A673 (cell line): ENCODE measurements at regions not wholly inside any gene's neighbourhood (a gene's known extent, or its start where the extent isn't known, plus 50 kb on each side); places are given as distances from the start of the nearest gene placed in this dataset.

Experiments
- BruUV-seq: library from RNA; stranded (reverse); fragments of 400-500 nt; replicated peaks from 2 replicates; lab custom pipeline; 2021; lab: Mats Ljungman, UMichigan
- CTCF ChIA-PET: fragments of 300-600 bp; sonication (Branson Sonifier 250); formaldehyde crosslinking; loops from one replicate; lab custom pipeline; 2022; ENCODE audit warnings: antibody characterized with exemption; lab: Charles Lee
- POLR2A ChIA-PET: fragments of 300-600 bp; sonication (Branson Sonifier 250); formaldehyde crosslinking; loops from one replicate; lab custom pipeline; 2022; ENCODE audit warnings: antibody characterized with exemption; ENCODE audit not compliant: low non-redundant PET; lab: Charles Lee
- DNase-seq: peaks from one replicate; pipeline ENCODE4 v3.0.0-alpha.2; 2015; ENCODE audit warnings: low spot score
- H3K27ac ChIP-seq: fragments of 200-600 bp; sonication (generic); 2 replicates; pipeline ENCODE4 v1.5.1; 2016; ENCODE audit warnings: mixed run types, low read depth, mild to moderate bottlenecking, mixed read lengths, antibody characterized with exemption, low read length; ENCODE audit not compliant: poor library complexity, severe bottlenecking
- H3K27me3 ChIP-seq: fragments of 200-600 bp; sonication (generic); replicated peaks from 2 replicates; pipeline ENCODE4 v1.6.1; 2017; ENCODE audit warnings: mixed run types, low read depth, mild to moderate bottlenecking, mixed read lengths, antibody characterized with exemption, low read length; ENCODE audit not compliant: insufficient read depth, poor library complexity
- H3K36me3 ChIP-seq: fragments of 200-600 bp; sonication (generic); 2 replicates; pipeline ENCODE4 v1.6.1; 2016; ENCODE audit warnings: mixed run types, mild to moderate bottlenecking, mixed read lengths, antibody characterized with exemption, low read length; ENCODE audit not compliant: insufficient read depth, poor library complexity, severe bottlenecking
- H3K4me1 ChIP-seq: fragments of 200-600 bp; sonication (generic); 2 replicates; pipeline ENCODE4 v1.6.1; 2017; ENCODE audit warnings: mixed run types, mild to moderate bottlenecking, mixed read lengths, antibody characterized with exemption, low read length; ENCODE audit not compliant: insufficient read depth, poor library complexity, severe bottlenecking
- H3K4me3 ChIP-seq: fragments of 200-600 bp; sonication (generic); 2 replicates; pipeline ENCODE4 v1.5.1; 2016; ENCODE audit warnings: low read depth, mixed run types, mild to moderate bottlenecking, mixed read lengths, low read length; ENCODE audit not compliant: poor library complexity, severe bottlenecking
- H3K9me3 ChIP-seq: fragments of 200-600 bp; sonication (generic); 2 replicates; pipeline ENCODE4 v1.6.1; 2016; ENCODE audit warnings: mixed run types, low read depth, mild to moderate bottlenecking, mixed read lengths, antibody characterized with exemption, low read length; ENCODE audit not compliant: poor library complexity, severe bottlenecking
- CTCF ChIP-seq: fragments of 300-800, 200-600 bp; sonication (generic); conservative IDR thresholded peaks from 2 replicates; pipeline ENCODE4 v1.5.1; 2017; ENCODE audit warnings: low read depth, mild to moderate bottlenecking, antibody characterized with exemption, low read length, moderate library complexity, mixed read lengths
- EZH2 ChIP-seq: fragments of 200-600 bp; sonication (generic); IDR thresholded peaks from 2 replicates; pipeline ENCODE4 v1.6.1; 2017; ENCODE audit warnings: borderline replicate concordance, low read depth, mild to moderate bottlenecking, mixed read lengths, antibody characterized with exemption, low read length; ENCODE audit not compliant: poor library complexity, severe bottlenecking
- intact Hi-C: fragments of 100-400 bp; cut with micrococcal nuclease; formaldehyde crosslinking; loops from one replicate; pipeline ENCODE4 v1.10.0; 2022; ENCODE audit not compliant: unreplicated experiment

GRCh38 chr2:219824996-219825395 lies 197.6 kb downstream of the SLC4A3 start:
- H3K4me1 ChIP-seq, result no peaks in the 10 kb centered on the region
- intact Hi-C loops, result no loop called here
- H3K36me3 ChIP-seq, result no peaks in the 10 kb centered on the region
- no peak overlapping the region for H3K4me3 ChIP-seq
- CTCF ChIA-PET, result no interaction called here
- TF ChIP-seq EZH2 (no peak), CTCF (no peak)
- H3K27me3 ChIP-seq, result no peaks in the 10 kb centered on the region
- no peaks in the 10 kb centered on the region for H3K9me3 ChIP-seq
- no peak for DNase-seq
- POLR2A ChIA-PET, result no interaction called here
- no peak overlapping the region for H3K27ac ChIP-seq
- BruUV-seq, result no TSS peak

GRCh38 chr2:219828127-219828526 lies 200.7 kb downstream of the SLC4A3 start:
- H3K36me3 ChIP-seq, result no peaks in the 10 kb centered on the region
- no peak for TF ChIP-seq EZH2
- TF ChIP-seq CTCF, result no peak
- H3K9me3 ChIP-seq, result no peaks in the 10 kb centered on the region
- no peak for DNase-seq
- H3K4me3 ChIP-seq, result no peak overlapping the region
- CTCF ChIA-PET, result no interaction called here
- no peaks in the 10 kb centered on the region for H3K27me3 ChIP-seq
- H3K4me1 ChIP-seq, result no peaks in the 10 kb centered on the region
- POLR2A ChIA-PET, result no interaction called here
- intact Hi-C loops, result no loop called here
- BruUV-seq, result no TSS peak
- no peak overlapping the region for H3K27ac ChIP-seq

- DNase-seq, result no peak
- TF ChIP-seq EZH2, result no peak
- TF ChIP-seq CTCF, result no peak
- Histone ChIP-seq H3K4me1 (no peaks in the 10 kb centered on the region), H3K4me3 (no peak overlapping the region), H3K27me3 (no peaks in the 10 kb centered on the region), H3K27ac (no peak overlapping the region), H3K9me3 (no peaks in the 10 kb centered on the region), H3K36me3 (no peaks in the 10 kb centered on the region)
- intact Hi-C loops, result no loop called here
- no TSS peak for BruUV-seq
- POLR2A ChIA-PET, result no interaction called here
- CTCF ChIA-PET, result no interaction called here
Measured at GRCh38 chr2:219829667-219830352, 202.4 kb downstream of the SLC4A3 start.
